GM19351 (cell line): ENCODE measurements at regions not wholly inside any gene's neighbourhood (a gene's known extent, or its start where the extent isn't known, plus 50 kb on each side); places are given as distances from the start of the nearest gene placed in this dataset.

Experiments
- ATAC-seq: cut with Tn5 transposase; IDR thresholded peaks from one replicate; pipeline ENCODE4 v1.9.1; 2021; ENCODE audit warnings: mild to moderate bottlenecking, moderate library complexity; ENCODE audit not compliant: unreplicated experiment

GRCh38 chr6:11633741-11634509 is 96.4 kb downstream of the TMEM170B start:
- ATAC-seq, result no peak

GRCh38 chr6:11634948-11635347 is 97.4 kb downstream of the TMEM170B start:
- no peak for ATAC-seq

DNA sequence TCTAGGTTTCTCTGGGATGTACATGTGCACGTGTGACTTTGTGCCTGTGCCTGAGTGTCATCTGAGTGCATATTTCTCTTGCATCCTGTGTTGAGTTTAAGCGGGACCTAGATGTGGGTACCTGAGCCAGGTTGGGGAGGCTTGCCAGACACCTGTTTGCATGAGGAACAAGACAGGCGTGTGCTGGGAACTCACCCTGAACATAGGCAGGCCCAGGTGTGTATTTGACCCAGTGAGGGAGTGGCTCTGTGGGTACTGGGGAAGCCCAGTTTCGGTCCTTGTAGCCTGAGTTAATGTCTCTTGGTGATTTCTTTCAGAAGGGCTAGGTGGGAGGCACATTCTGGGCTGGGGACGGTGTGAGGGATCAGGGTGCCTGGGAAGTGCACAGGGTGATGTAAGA is 98.6 kb downstream of the TMEM170B start:
- no peak for ATAC-seq

GRCh38 chr6:11637266-11637665 is 99.7 kb downstream of the TMEM170B start:
- no peak for ATAC-seq

GRCh38 chr6:11639376-11640235 is 102.1 kb downstream of the TMEM170B start:
- ATAC-seq, result no peak

DNA sequence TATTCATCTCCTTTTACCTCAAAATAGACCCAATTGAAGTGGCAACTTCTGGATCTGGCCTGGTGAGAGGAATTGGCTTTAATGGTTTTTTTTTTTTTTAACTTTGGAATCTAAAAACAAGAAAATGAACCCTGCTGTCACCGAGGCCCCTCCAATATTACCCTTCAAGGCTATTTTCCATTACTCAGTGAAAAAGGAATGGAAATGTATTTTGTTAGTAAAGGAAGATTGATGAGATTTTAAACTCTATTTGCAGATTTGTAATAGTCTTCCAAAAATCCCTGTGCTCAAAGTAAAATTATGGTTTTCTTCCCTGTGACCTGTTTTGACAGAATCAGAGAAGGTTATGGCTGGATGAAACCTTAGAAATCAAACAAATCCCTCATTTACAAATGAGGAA is 102.9 kb downstream of the TMEM170B start:
- no peak for ATAC-seq

- ATAC-seq, result no peak
Measured at GRCh38 chr6:11644071-11644470, 106.5 kb downstream of the TMEM170B start.

DNA sequence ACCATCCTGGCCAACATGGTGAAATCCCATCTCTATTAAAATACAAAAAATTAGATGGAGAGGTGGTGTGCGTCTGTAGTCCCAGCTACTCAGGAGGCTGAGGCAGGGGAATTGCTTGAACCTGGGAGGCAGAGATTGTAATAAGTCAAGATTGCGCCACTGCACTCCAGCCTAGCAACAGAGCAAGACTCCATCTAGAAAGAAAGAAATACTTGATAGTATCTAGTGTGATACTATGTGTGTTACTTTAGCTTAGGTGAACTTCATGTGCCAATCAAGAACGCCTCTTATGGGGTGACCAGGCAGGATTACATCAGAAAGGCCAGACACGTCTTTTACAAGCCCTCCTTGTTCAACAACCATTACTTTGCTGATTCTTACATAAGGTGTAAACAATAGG is 107.1 kb downstream of the TMEM170B start:
- ATAC-seq, result no peak

- no peak for ATAC-seq
Measured at GRCh38 chr6:11645016-11645415, 107.5 kb downstream of the TMEM170B start.

- ATAC-seq, result no peak
Measured at GRCh38 chr6:11648436-11648775, 110.9 kb downstream of the TMEM170B start.

DNA sequence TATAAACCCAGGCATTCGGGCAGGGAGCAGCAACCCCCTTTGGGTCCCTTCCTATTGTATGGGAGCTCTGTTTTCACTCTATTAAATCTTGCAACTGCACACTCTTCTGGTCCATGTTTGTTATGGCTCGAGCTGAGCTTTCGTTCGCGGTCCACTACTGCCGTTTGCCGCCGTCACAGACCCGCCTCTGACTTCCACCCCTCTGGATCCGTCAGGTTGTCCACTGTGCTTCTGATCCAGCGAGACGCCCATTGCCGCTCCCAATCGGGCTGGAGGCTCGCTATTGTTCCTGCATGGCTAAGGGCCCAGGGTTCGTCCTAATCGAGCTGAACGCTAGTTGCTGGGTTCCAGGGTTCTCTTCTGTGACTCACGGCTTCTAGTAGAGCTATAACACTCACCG is 111.3 kb downstream of the TMEM170B start:
- no peak for ATAC-seq

DNA sequence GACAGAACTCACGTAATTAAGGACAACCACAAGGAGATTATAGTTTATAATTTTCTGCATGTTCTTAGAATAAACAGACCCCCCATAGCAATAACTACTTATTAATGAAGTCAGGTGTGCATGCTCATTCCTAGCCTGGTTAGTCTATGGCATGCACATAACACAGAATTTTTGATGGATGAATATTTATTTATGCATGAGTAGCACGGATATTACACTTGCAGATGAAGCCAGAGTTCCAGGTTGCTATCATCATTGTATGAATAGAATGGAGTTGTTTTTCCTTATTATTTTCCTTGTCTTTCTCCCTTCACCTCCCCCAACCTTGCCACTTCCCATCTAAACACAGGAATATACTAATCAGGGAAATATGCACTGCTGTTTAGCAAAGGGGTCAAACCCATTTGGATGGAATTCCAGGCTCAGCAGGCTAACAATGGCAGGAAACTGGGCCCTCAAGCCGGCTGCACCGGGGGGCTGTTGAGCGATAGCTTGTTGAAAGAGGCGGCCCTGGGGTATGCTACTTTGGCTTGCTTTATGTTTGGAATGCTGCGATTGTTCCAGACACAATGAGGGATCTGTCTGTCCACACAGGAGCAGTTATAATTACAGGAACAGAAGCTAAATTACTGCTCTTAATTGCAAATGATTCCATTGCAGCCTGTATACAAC is 112.6 kb downstream of the TMEM170B start:
- ATAC-seq, result no peak

DNA sequence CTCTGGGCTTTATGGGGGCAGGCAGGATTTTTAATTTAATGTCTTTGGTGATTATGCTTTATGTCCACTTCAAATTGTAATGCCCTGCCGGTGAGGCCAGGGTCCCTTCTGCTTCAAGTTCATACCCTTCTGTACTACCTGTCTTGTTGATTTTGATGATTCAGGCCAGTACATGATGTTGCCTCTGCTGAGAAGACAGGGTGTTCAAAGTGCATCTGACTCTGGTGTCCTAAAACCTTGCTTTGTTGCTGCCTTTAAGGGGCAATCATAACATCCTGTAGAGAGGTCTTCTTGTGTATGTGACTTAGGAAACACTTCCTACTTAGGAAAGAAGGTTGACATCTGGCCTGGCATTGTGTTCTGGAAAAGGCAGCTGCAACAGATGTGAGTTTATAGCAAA is 113.2 kb downstream of the TMEM170B start:
- ATAC-seq, result no peak

- ATAC-seq, result peak; percentile 56
Measured at GRCh38 chr6:11653028-11653583, 115.6 kb downstream of the TMEM170B start.

DNA sequence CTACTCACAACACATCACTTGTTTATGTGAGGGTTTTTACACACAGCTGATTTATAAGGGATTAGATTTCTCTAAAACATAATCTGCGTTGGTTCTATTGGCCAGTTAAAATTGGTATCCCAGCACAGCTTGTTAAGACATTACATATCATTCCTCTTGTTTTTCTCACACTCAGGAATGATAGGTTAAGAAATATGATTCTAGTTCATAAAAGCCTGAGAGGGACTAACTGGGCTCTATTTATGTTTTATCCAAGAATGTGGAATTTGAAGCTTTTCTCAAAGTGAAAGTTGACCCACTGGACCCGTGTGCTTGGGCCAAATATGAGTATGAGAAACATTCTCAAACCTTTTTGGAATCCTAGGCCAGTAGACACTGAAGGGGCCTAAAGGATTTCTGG is 117.3 kb downstream of the TMEM170B start:
- ATAC-seq, result no peak

DNA sequence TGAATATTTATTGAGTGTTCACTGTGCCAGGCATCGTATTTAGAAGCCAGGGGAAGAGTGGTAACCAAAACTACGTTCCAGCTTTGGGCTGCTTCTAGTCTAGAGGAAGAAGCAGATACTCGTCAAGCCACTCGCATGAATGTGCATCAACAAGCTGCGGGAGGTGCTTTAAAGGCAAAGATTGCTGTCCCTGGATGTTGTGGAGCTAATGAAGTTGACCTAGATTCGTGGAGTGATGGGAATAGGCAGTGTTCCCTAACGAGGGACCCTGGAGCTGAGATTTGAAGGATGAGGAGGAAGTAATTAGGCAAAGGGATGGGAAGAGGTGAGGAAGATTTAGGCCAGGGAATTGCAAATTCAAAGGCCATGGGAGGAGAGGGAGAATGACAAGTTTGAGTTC is 118.9 kb downstream of the TMEM170B start:
- no peak for ATAC-seq

- ATAC-seq, result no peak
Measured at GRCh38 chr6:11659757-11660156, 118.8 kb downstream of the ADTRP start.

GRCh38 chr6:11662323-11662722 is 116.3 kb downstream of the ADTRP start:
- no peak for ATAC-seq

GRCh38 chr6:11663519-11663918 is 115.1 kb downstream of the ADTRP start:
- no peak for ATAC-seq
